Pulmonary artery endothelial cell (primary cell): ENCODE measurements at regions not wholly inside any gene's neighbourhood (a gene's known extent, or its start where the extent isn't known, plus 50 kb on each side); places are given as distances from the start of the nearest gene placed in this dataset.
A peak's percentile ranks its signal among the peaks of the same experiment; 100 is the strongest.
"Not testable (repeated sequence)": the region's sequence is repeated elsewhere in the genome, so short reads cannot be mapped to it uniquely, and the experiment has no call there.

Source experiments
- DNase-seq: peaks from one replicate; pipeline ENCODE4 v3.0.0-alpha.2; 2011; ENCODE audit warnings: low read depth, low spot score

DNA sequence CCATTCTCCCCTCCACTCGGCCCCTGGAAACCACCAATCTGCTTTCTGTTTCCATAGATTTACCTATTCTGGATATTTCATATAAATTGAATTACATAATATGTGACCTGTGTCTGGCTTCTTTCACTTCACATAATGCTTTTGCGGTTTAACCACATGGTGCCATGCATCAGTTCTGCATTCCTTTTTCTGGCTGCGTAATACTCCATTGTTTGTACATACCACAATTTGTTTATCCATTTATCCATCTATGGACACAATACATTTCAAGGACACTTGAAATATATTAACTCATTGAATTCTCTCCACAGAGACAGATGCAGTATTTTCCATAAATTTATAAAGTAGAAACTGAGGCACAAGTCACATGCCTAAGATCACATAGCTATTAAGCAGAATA is 110.3 kb upstream of the ETV6 start:
- no peak for DNase-seq

GRCh38 chr12:11540156-11540555 is 109.3 kb upstream of the ETV6 start:
- no peak for DNase-seq

DNA sequence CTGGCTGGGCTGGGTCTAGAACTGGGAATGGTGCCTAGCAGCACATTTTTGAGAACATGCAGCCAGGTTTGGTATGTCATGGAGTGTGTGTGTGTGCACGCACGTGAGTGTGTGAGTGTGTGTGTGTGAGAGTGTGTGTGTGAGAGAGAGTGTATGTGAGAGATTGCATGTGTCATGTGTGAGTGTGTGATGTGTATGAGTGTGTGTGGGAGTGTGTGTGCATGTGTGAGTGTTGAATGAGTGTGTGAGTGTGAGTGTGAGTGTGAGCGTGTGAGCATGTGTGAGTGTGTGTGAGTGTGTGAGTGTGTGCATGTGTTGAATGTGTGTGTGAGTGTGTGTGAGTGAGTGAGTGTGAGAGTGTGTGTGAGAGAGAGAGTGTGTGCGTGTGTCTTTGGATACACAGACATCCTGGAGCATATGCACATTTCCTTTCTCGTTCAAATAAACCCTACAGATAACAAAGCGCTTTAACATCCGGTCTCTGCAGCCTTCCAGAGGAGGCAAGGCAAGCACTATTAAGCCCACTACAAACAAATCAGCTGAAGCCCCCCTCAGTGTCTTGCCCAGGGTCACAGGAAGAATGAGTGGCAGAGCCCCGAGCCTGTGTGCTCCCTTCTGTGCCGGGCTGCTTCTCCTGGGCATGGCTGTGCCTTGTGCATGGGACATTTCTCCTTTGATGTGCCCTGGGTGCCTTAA is 108.7 kb upstream of the ETV6 start:
- no peak for DNase-seq

DNA sequence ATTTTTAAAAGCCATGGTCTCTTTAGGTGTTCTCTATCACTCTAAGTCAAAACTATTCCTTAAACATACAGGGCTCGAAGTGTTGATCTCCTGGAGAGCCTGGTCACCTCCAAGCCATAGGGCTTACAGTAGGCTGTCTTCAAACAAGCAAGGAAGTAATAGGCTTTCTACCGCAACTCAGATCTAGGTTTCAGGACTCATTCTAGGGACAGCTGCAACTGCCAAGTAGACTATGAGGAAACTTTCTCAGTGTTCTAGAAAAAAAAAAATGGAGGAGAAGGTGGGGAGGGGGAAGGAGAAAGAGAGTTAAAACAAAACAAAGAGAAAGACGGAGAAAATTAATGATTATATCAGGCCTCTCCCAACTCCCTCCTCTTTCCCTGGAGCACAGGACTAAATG is 106.9 kb upstream of the ETV6 start:
- no peak for DNase-seq

DNA sequence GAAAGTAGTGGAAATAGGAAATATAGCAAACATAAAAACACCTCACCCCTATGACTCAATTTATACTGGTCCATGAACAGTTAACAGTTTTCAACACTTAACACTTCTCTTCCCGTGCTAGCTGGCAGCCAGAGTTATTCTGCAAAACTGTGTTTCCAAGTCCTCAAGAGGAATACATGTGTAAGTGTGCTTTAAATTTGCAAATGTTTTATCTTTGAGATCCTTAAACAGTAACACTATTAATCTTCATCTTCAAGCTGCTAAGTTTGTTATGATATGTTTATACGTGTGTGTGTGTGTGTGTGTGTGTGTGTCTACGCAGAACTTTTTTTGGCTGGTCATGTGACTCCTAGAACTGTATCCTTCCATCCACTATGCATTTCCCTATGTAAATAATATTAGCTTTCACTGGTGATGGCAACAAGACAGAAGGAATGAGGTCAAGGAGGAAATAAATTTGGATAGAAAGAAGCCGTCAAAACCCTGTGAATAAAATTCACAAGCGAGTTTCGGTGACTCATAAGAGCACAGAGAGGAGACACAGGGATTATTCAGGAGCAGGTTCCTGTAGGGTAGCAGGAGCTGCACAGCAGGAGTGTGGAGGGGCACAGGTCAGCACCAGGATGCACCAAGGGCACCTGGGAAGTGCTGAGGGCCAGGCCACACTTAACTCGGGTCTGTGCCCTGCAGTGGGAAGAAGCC is 105.9 kb upstream of the ETV6 start:
- DNase-seq: no peak

- DNase-seq: peak; percentile 30
These were observed 103.8 kb upstream of the ETV6 start for GRCh38 chr12:11545484-11546330.

DNA sequence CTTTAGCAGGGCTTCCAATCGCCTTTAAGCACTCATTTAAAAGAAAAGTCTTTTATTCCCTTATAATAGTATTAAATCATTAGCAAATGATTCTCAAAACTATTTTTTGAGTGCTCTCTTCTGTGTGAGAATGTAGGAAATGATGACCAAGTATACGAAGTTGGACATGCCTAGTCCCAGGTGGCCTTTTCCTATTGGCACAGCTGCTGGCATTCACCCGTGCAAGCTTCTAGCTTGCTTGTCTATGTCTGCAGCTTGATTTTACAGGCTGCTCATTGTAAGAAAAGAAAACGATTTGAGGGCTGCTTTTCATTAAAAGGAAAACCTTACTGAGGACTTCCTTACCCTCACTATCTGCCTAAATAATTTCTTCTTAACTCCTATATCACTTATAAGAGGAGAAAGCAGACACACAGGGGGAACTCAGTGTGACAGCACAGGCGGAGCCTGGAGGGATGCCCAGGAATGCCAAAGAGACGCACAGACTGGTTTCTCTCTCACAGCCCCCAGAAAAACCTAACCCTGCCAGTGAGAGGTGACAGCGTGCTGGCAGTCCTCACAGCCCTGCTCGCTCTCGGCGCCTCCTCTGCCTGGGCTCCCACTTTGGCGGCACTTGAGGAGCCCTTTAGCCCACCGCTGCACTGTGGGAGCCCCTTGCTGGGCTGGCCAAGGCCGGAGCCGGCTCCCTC is 102.7 kb upstream of the ETV6 start:
- not testable (repeated sequence) for DNase-seq

DNA sequence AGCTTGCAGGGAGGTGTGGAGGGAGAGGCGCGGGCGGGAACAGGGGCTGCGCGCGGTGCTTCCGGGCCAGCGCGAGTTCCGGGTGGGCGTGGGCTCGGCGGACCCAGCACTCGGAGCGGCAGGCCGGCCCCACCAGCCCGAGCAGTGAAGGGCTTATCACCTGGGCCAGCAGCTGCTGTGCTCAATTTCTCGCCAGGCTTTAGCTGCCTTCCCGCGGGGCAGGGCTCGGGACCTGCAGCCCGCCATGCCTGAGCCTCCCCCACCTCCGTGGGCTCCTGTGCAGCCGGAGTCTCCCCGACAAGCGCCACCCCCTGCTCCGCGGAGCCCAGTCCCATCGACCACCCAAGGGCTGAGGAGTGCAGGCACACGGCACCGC is 102.2 kb upstream of the ETV6 start:
- DNase-seq: not testable (repeated sequence)

DNA sequence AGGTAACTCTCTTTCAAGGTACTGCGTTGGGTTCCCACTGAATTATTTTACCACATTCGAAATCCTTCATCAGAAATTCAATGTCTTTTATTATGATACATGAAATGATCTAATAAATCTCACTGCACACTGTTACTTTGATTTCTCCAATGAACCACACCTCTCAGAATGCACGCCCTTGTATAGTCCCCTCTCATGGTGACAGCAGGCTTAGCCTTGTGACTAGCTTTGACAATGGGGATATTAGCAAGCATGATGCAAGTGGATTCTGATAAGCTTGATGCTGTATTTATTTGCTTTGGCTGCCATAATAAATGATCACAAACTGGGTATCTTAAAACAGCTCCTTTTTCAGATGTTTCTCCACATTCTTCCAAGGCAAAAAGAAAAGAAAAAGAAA is 100.4 kb upstream of the ETV6 start:
- no peak for DNase-seq

DNA sequence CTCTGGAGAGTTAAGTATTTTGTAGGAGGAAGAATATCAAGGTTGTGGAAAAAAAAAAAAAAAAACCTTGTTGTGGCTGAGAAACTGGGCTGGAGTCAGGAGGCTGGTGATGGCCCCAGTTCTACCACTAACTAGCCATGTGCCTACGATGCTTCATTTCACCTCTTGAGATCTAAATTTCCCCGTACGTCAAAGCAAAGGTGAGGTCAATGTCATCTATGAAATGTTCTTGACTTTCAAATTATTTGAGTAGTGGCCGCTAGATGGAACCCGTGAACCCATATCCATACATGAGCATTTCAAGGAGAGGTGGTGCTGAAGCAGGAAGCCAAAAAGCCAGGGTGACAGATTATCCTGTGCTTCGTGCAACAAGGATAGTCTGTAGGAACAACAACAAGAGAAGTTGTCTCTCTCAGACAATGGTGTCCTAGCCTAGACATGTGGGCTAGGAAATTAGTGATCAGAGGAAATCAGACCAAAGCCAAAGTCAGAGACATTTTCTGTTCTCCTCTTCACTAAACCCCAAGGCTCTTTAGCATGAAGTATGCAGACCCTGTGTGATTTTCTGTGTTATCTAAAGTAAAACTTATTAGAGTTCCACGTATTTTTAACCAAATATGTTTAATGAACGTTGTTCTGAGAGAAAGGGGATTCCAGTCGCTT is 95.5 kb upstream of the ETV6 start:
- DNase-seq: peak; percentile 17

DNA sequence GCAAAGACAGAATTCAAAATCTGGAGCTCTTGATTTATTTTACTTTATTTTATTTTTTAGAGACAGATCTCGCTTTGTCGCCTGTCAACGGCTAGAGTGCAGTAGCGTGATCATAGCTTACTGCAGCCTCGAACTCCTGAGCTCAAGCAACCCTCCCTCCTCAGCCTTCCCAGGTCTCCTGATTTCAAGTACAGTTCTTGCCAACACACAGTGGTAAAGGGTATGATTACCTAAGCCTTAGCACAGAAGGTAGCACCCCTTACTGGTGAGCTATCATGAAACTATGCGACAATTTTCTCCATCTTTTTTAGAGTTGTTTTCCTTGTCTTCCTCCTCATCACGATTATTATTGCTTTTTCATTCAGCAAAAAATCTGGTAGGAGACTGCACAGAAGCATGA is 94.3 kb upstream of the ETV6 start:
- DNase-seq: no peak

GRCh38 chr12:11555743-11556625 is 93.5 kb upstream of the ETV6 start:
- DNase-seq: no peak

- no peak for DNase-seq
These were observed 92.8 kb upstream of the ETV6 start for GRCh38 chr12:11556682-11557081.

DNA sequence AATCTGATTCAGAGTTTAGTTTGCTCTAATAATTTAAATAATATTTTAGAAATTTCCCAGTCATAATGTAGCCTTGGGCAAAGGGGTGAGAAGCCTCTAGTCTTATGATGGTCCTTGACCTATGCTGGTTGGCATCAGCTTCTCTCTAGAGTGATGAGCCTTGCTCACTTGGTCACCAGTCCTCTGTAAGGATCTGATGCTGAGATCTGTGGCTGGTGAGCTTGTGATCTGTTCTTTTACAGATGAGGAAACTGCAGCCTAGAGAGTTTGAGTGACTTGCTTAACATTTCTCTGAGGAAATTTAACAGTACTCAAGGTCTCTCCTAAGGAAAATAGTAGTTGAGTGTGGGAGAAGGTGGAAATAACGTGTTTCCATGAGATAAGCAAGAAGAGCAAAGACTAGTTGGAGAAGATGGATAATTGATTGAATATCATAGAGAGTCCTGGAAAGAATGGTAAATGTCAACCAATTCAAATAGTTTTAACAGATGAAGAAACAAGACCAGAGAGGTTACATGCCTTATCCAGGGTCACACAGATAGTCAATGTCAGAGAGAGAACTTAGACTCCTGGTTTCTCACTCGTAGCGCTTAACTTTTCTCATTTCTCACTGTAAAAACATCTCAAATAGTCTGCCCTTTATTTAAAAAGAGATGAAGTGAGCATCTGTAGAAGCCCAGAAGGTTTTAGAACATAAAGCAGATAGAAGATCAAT is 89.7 kb upstream of the ETV6 start:
- DNase-seq: no peak

GRCh38 chr12:11561411-11561810 is 88.1 kb upstream of the ETV6 start:
- no peak for DNase-seq

DNA sequence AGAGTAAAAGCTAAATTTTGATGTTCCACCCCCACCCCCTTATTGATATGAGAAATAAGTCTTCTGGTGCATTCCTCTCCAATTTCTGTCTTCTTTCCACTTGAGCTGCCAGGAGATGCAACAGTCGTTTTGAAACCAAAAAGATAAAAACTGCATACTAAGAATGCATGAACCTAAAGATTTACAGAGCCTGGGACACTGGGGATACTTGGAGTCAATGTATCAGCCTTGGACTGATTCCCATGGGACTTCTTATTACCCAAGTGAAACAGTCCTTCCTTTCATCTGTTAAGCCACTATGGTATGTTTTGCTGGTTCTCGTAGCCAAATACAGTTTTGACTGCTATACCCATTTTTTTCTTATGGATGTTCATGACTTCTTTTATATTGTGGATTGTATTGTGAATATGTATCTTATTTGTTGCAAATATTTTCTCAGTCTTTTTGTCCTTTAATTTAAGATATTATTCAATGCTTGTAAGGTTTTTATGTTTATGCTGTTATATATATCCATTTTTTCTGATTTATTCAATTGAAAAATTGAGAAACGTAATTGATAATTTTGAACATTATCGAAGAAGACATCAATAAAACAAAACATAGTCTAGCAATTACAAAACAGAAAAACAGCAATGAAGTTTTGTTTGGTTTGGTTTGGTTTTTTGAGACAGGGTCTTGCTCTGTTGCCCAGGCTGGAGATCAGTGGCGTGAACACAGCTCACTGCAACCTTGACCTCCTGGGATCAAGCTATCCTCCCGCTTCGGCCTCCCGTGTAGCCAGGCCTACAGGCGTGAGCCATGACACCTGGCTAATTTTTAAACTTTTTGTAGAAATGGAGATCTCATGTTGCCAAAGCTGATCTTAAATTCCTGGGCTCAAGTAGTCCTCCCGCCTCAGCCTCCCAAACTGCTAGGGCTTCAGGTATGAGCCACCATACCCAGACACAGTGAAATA is 85.4 kb upstream of the ETV6 start:
- DNase-seq: no peak

GRCh38 chr12:11564984-11565651 is 84.4 kb upstream of the ETV6 start:
- no peak for DNase-seq

DNA sequence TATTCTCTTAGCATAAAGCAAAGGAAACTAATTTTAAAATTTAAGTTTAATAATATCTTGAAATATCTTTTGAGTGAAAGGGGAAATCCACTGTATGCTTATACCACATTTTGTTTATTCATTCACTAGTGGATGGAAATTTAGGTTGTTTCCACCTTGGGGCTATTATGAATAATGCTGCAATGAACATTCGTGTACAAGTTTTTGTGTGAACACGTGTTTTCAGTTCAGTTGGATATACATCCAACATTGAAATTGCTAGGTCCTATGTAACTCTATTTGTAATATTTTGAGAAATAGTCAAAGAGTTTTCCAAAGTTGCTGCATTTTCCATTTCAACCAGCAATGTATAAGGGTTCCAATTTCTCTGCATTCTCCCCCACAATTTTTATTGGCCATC is 83.7 kb upstream of the ETV6 start:
- DNase-seq: no peak
